A549 (cell line): ENCODE measurements at regions not wholly inside any gene's neighbourhood (a gene's known extent, or its start where the extent isn't known, plus 50 kb on each side); places are given as distances from the start of the nearest gene placed in this dataset.

Experiments
- CTCF ChIP-seq: fragments of >200 bp; sonication (Bioruptor Twin); formaldehyde crosslinking; IDR thresholded peaks from 3 replicates; pipeline ENCODE4 v1.5.1; 2016
- KDM5A ChIP-seq: fragments of 200-600 bp; sonication (generic); IDR thresholded peaks from 2 replicates; pipeline ENCODE4 v1.6.1; 2016; ENCODE audit warnings: antibody characterized with exemption, mild to moderate bottlenecking
- SMC3 ChIP-seq: fragments of >200 bp; sonication (Bioruptor Twin); formaldehyde crosslinking; IDR thresholded peaks from 3 replicates; pipeline ENCODE4 v1.6.1; 2018; ENCODE audit warnings: inconsistent platforms

- TF ChIP-seq KDM5A: no peak
- peak; percentile 19; the same call in 2 of the 3 replicates for TF ChIP-seq CTCF
- TF ChIP-seq SMC3: no peak
Measured at GRCh38 chr10:127679642-127680255, 57.2 kb upstream of the FOXI2 start.
